HG02852 (cell line): ENCODE measurements at regions not wholly inside any gene's neighbourhood (a gene's known extent, or its start where the extent isn't known, plus 50 kb on each side); places are given as distances from the start of the nearest gene placed in this dataset.
"Not testable (repeated sequence)": the region's sequence is repeated elsewhere in the genome, so short reads cannot be mapped to it uniquely, and the experiment has no call there.

Source experiments
- ATAC-seq: cut with Tn5 transposase; IDR thresholded peaks from one replicate; pipeline ENCODE4 v1.9.1; 2021; ENCODE audit warnings: mild to moderate bottlenecking, moderate library complexity; ENCODE audit not compliant: unreplicated experiment

DNA sequence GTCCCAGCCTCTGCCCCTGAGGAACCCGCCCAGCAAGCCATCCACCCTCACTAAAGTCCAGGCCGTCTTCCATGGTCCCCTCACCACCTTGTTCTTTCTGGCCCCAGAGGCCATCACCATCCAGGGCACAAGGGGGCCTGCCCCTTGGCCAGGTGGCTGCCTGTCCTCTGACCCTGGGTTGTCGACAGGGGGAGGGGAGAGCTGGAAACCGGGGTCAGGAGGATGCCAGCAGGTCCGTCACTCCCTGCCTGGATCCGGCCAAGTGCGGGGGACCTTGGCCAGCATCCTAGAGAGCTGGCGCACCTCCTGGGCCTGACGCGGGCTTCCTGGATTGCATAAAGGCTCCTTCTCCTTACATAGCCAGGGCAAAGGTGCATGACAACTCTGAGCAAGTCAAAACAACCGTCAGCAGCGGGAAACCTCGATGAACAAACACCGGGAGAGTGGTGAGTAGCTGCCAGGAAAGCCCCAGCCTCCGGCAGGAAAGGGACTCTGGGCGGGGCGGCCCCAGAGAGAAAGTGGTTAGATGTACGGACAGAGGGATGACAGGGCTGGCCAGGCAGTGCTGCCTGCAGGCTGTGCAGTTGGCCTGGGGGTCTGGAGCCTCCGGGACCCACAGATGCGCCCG is 4461.2 kb upstream of the TPTE start:
- not testable (repeated sequence) for ATAC-seq

- ATAC-seq = not testable (repeated sequence)
Measured at GRCh38 chr21:6066320-6066985, 4454.9 kb upstream of the TPTE start.

DNA sequence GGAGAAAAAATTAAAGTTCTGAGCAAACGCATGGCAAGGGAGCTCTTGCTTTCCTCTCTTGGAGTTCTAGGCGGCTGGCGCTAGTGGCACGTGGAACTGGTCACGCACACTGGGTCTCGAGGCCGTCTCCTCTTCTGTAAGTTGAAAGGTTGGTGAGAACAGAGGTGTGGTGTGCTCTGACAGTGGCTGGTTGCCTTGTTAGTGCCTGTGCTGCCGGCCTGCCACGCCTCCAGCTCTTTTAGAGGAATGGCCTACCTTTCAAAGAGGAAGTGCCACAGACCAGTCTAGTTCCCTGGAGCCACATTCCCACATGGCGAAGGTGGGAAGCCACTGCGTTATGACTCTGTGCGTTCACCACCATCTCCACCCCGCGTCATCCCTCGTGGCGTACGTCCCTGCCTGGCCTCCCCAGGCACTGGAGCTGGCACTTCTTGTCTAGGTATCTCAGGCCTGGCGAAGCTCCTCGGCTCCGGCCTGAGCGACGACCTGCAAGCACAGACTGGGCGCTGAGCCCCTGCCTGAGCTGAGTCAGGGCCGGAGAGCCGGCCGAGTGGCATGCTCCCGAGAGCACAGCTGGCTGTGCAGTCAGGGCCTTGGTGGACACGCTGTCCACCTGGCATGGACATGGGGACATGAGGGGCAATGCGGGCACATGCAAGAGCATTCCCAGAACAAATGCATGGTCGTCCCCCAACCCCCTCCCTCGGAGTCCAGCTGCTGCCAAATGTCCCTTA is 4453.1 kb upstream of the TPTE start:
- ATAC-seq = not testable (repeated sequence)

GRCh38 chr21:6070213-6070612 is 4451.2 kb upstream of the TPTE start:
- not testable (repeated sequence) for ATAC-seq

DNA sequence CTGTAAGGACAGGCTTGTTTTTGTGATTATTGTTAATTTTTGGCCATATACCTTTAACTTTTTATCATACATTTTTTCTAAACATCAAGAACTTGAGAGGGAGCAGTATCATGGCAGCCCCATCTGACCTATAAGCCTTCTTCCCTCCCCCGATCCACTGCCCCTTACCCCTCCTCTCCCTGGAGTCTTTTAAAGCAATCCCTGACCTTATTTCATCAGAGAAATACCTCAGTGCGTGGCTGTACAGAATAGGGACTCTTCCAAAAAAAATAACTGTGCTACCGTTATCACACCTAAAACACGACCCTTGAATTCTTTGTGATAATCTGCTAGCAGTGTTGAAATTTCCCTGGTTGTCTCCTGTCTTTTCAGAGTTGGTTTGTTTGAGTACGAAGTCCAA is 4448.7 kb upstream of the TPTE start:
- ATAC-seq = not testable (repeated sequence)

DNA sequence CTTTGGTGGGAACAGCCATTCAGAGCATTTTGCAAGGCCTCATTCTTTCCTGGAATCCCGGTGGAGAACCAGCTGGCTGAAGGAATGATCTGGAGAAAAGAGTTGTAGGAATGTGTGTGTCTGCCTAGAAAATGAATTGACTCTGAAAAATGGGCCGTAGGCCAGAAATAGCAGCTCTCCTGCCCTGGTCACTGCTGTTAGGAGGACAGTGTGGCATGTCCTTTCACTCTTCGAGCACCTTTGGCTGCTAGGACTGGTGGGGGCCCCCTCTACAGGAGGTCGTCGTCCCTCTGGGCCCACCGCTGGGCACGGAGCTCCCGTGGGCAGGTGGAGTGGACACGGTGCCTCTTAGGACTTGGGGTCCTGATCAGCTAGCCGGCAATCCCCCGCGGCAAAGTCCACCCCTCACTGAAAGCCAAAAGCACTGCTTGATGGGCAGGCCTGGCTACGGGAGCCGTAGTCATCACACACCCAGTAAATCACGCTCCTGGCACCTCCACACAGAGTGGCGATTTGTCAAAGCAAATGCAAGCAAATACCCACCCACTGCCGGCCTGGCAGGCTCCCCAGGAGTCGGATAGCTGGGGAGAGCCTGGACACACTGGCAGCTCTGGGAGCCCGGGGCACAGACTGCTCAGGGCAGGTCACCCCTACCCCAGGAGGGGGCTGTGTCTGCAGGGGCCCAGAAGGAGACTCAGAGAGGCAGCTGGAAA is 4447.2 kb upstream of the TPTE start:
- ATAC-seq = not testable (repeated sequence)

- ATAC-seq = not testable (repeated sequence)
Measured at GRCh38 chr21:6074935-6075334, 4446.4 kb upstream of the TPTE start.

- ATAC-seq = not testable (repeated sequence)
Measured at GRCh38 chr21:6075627-6076208, 4445.7 kb upstream of the TPTE start.

DNA sequence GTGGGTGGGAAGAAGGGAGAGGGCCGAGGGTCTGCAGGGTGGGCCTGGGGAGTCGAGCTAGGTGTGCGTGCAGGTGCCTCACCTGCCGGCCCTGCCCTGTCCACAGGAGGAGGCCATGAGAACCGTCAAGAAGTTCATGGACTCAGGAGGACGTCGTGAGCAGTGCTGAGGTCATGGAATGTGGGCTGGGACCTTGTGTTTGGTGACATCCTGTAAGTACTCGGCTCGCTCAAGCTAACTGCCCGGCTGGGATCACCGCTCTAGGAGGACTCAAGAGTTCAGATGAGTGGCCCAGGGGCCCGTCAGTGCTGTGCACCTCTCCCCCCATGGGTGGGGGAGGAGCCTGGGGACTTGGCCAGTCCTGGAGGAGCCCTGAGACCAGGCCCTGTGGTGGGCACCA is 4444.0 kb upstream of the TPTE start:
- not testable (repeated sequence) for ATAC-seq

DNA sequence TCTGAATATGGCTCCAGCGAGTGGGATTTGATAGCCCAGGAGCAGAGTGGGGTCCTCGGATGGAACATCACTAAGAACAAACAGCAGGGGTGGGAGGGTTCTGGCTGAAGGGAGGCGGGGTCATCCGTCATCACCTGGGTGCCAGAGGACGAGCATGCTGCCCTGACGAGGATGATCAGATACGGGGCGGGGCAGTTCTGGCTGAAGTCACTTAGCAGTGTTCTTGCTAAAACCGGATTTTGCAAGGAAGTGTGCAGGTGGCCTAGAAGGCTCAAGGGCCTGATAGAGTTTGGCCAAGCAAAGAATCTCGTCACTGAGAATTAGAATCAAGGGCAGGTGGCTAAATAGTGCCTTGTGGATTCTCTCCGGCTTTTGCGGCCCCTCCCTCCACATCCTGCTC is 4442.5 kb upstream of the TPTE start:
- not testable (repeated sequence) for ATAC-seq

DNA sequence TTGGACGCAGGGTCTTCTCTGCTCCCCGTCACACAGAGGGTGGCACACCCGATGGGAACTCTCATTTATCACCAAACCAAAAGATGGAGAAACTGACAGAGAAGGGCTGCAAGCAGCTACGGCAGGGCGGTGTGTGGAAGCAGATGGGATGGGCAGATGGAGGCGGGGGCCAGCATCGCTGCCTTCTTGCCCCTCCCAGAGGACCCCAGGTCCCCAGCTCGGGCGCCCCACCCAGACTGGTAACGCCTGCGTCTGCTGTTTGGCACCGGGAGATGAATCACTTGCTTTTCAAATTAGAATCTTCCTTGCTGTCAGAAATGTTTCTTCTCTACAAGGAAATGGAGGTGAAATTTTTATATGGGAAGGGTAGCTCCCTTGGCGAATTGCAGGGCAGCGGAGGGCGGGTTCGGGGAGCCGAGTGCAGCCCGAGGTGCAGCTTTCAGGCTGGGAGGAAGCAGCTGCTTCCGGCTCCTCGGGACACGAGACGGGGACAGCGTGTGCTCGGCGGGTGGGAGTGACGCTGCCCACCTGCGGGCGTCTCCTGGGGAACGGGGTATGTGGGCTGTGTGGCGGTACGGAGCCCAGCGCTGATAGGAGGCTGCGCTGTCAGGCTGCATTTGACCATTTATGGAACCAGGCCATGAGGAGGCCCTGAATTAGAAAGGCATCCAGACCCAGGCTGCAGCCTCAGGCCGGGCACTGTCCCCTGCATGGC is 4440.3 kb upstream of the TPTE start:
- not testable (repeated sequence) for ATAC-seq

DNA sequence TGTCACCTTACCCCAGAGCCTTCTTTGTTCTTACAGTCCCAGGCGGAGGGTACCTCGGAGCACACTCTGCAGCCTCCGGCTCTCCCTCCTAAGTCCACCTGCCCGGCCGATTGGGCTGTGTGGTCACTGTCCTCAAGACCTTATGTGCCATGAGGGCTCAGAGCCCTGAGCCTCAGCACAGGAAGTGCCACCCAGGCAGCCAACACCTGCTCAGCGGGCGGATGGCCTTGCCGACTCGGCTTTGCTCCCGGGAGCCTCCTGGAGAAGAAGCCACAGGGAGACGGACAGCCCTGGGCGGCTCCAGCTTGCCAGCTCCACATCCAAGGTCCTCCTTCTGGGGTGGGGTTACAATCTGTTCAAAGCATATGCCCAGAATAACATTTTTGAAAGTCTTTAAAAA is 4439.2 kb upstream of the TPTE start:
- not testable (repeated sequence) for ATAC-seq

- not testable (repeated sequence) for ATAC-seq
Measured at GRCh38 chr21:6083574-6084120, 4437.7 kb upstream of the TPTE start.

- not testable (repeated sequence) for ATAC-seq
Measured at GRCh38 chr21:6086038-6086437, 4435.3 kb upstream of the TPTE start.

GRCh38 chr21:6087579-6088178 is 4433.7 kb upstream of the TPTE start:
- ATAC-seq = not testable (repeated sequence)

DNA sequence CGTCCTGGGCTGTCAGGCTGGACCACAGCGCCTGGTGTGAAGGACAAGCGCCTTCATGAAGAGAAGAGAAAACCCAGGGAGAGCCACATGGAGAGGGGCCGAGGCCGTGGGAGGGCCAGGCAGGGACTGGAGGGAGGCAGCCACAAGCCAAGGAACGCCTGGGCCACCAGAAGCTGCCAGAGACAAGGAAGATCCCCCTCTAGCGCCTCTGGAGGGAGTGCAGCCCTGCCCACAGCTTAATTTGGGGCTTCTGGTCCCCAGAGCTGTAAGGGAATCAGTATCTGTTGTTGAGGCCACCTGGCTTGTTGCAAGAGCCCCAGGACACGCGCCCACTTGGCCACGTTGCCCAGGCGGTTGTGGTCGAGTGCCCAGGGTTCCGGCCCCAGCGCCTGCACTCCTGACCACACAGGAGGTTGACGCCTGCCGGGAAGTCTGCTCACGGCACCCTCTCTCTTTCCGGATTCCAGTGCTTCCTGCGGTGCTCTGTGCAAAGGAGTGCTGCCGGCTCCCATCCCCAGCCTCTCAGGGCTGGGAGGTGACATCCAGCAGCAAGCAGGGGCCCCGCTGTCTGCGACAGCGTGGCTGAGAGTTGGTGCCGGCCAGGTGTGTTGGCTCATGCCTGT is 4431.0 kb upstream of the TPTE start:
- ATAC-seq = not testable (repeated sequence)

GRCh38 chr21:6091335-6092027 is 4429.9 kb upstream of the TPTE start:
- not testable (repeated sequence) for ATAC-seq

GRCh38 chr21:6092401-6092800 is 4429.0 kb upstream of the TPTE start:
- not testable (repeated sequence) for ATAC-seq
